ENCODE measurements at regions not wholly inside any gene's neighbourhood (a gene's known extent, or its start where the extent isn't known, plus 50 kb on each side); places are given as distances from the start of the nearest gene placed in this dataset.
"Not testable (repeated sequence)": the region's sequence is repeated elsewhere in the genome, so short reads cannot be mapped to it uniquely, and the experiment has no call there.

GRCh38 chr18:6541131-6541679 lies 126.5 kb upstream of the L3MBTL4 start:
- not testable (repeated sequence) for TF ChIP-seq CTCF (IDR thresholded peaks at IDR 0.05; ENCODE audit: insufficient read depth, low read length, poor library complexity, severe bottlenecking); EZH2phosphoT487 (conservative IDR thresholded peaks at IDR 0.05; ENCODE audit: low read length)

Measured in SU-DHL-6 (cell line).